MM.1S (cell line): ENCODE measurements at regions not wholly inside any gene's neighbourhood (a gene's known extent, or its start where the extent isn't known, plus 50 kb on each side); places are given as distances from the start of the nearest gene placed in this dataset.
"Not testable (repeated sequence)": the region's sequence is repeated elsewhere in the genome, so short reads cannot be mapped to it uniquely, and the experiment has no call there.

Experiments
- DNase-seq: peaks from one replicate; pipeline ENCODE4 v3.0.0-alpha.2; 2015
- H2AFZ ChIP-seq: fragments of 300-600 bp; sonication (generic); 2 replicates; pipeline ENCODE4 v1.6.0; 2016; ENCODE audit warnings: antibody characterized with exemption, low read length
- H3F3A ChIP-seq: fragments of 300-600 bp; sonication (generic); 2 replicates; pipeline ENCODE4 v1.6.1; 2016; ENCODE audit warnings: mild to moderate bottlenecking, antibody characterized with exemption, low read length, moderate library complexity, mixed read lengths; ENCODE audit not compliant: insufficient read depth
- H3K27ac ChIP-seq: fragments of 300-600 bp; sonication (generic); 2 replicates; pipeline ENCODE4 v1.5.1; 2016; ENCODE audit warnings: mild to moderate bottlenecking, low read length
- H3K27me3 ChIP-seq: fragments of 300-600 bp; sonication (generic); replicated peaks from 2 replicates; pipeline ENCODE4 v1.6.0; 2016; ENCODE audit warnings: low read length; ENCODE audit not compliant: insufficient read depth
- H3K36me3 ChIP-seq: fragments of 300-600 bp; sonication (generic); replicated peaks from 2 replicates; pipeline ENCODE4 v1.6.1; 2016; ENCODE audit warnings: mild to moderate bottlenecking, low read length, mixed read lengths; ENCODE audit not compliant: insufficient read depth
- H3K4me1 ChIP-seq: fragments of 300-600 bp; sonication (generic); 2 replicates; pipeline ENCODE4 v1.6.1; 2016; ENCODE audit warnings: low read length, mixed read lengths
- H3K4me2 ChIP-seq: fragments of 300-600 bp; sonication (generic); 2 replicates; pipeline ENCODE4 v1.6.0; 2016; ENCODE audit warnings: low read depth, low read length
- H3K4me3 ChIP-seq: fragments of 300-600 bp; sonication (generic); 2 replicates; pipeline ENCODE4 v1.5.1; 2016; ENCODE audit warnings: low read length, mixed read lengths
- H3K79me2 ChIP-seq: fragments of 300-600 bp; sonication (generic); 2 replicates; pipeline ENCODE4 v1.6.1; 2016; ENCODE audit warnings: mixed run types, low read length, mixed read lengths
- H3K9ac ChIP-seq: fragments of 300-600 bp; sonication (generic); 2 replicates; pipeline ENCODE4 v1.6.1; 2016; ENCODE audit warnings: low read length, mixed read lengths
- H3K9me2 ChIP-seq: fragments of 300-600 bp; sonication (generic); replicated peaks from 2 replicates; pipeline ENCODE4 v1.6.1; 2016; ENCODE audit warnings: mild to moderate bottlenecking, low read length, mixed read lengths; ENCODE audit not compliant: insufficient read depth
- H3K9me3 ChIP-seq: fragments of 300-600 bp; sonication (generic); replicated peaks from 2 replicates; pipeline ENCODE4 v1.6.1; 2016; ENCODE audit warnings: mild to moderate bottlenecking, low read length, mixed read lengths; ENCODE audit not compliant: insufficient read depth
- H4K20me1 ChIP-seq: fragments of 300-600 bp; sonication (generic); 2 replicates; pipeline ENCODE4 v1.6.1; 2016; ENCODE audit warnings: mild to moderate bottlenecking, low read length, moderate library complexity, mixed read lengths; ENCODE audit not compliant: insufficient read depth
- CTCF ChIP-seq: fragments of 300-600 bp; sonication (generic); IDR thresholded peaks from 2 replicates; pipeline ENCODE4 v1.5.1; 2016; ENCODE audit warnings: antibody characterized with exemption, low read length, mixed read lengths
- EZH2 ChIP-seq: fragments of 300-600 bp; sonication (generic); optimal IDR thresholded peaks from 2 replicates; pipeline ENCODE3; 2017; ENCODE audit warnings: low read depth, mild to moderate bottlenecking, antibody characterized with exemption, low read length, mixed read lengths
- EZH2phosphoT487 ChIP-seq: fragments of 300-600 bp; sonication (generic); IDR thresholded peaks from 2 replicates; pipeline ENCODE4 v1.6.1; 2018; ENCODE audit warnings: antibody characterized with exemption, low read length

- Histone ChIP-seq H3K4me2 (peak overlapping the region; percentile 16; the same call in 1 of the 2 replicates), H4K20me1 (no peaks in the 10 kb centered on the region)
Observed at GRCh38 chrX:1105671-1106419, 106.6 kb downstream of the CRLF2 start.

GRCh38 chrX:1105031-1105430 lies 107.4 kb downstream of the CRLF2 start:
- not testable (repeated sequence) for H3K79me2 ChIP-seq, H3F3A ChIP-seq, H3K9ac ChIP-seq, H3K4me1 ChIP-seq, DNase-seq, H3K4me2 ChIP-seq, H2AFZ ChIP-seq, H4K20me1 ChIP-seq, H3K9me3 ChIP-seq, H3K9me2 ChIP-seq, H3K4me3 ChIP-seq, H3K27me3 ChIP-seq, H3K36me3 ChIP-seq, H3K27ac ChIP-seq

More at GRCh38 chrX:1105671-1106419, 106.6 kb downstream of the CRLF2 start:
- no peaks in the 10 kb centered on the region for H3K79me2 ChIP-seq
- H3K9me3 ChIP-seq = no peaks in the 10 kb centered on the region
- no peaks in the 10 kb centered on the region for H3K4me1 ChIP-seq
- H2AFZ ChIP-seq = peak overlapping the region; percentile 53; the same call in 1 of the 2 replicates
- H3K27ac ChIP-seq = peak overlapping the region; percentile 15; the same call in 1 of the 2 replicates
- H3K9me2 ChIP-seq = no peaks in the 10 kb centered on the region
- H3K27me3 ChIP-seq = no peaks in the 10 kb centered on the region
- no peak overlapping the region for H3K4me3 ChIP-seq
- H3F3A ChIP-seq = no peaks in the 10 kb centered on the region
- TF ChIP-seq EZH2phosphoT487 (no peak), CTCF (no peak), EZH2 (no peak)
- peak; percentile 50 for DNase-seq
- no peak overlapping the region for H3K9ac ChIP-seq
- no peaks in the 10 kb centered on the region for H3K36me3 ChIP-seq

- peak; percentile 17 for DNase-seq
- Histone ChIP-seq H3K27ac (no peak overlapping the region), H3K9me2 (no peaks in the 10 kb centered on the region), H3K79me2 (no peaks in the 10 kb centered on the region), H3K27me3 (no peaks in the 10 kb centered on the region), H3F3A (no peaks in the 10 kb centered on the region), H2AFZ (no peak overlapping the region), H3K4me3 (no peak overlapping the region), H3K9me3 (no peaks in the 10 kb centered on the region), H4K20me1 (no peaks in the 10 kb centered on the region), H3K4me1 (no peaks in the 10 kb centered on the region), H3K9ac (no peak overlapping the region), H3K4me2 (no peak overlapping the region), H3K36me3 (no peaks in the 10 kb centered on the region)
- no peak for TF ChIP-seq CTCF
Observed at GRCh38 chrX:1103360-1103759, 109.1 kb downstream of the CRLF2 start.

GRCh38 chrX:1102786-1103185 lies 109.7 kb downstream of the CRLF2 start:
- no peak overlapping the region for H3K4me3 ChIP-seq
- H3K27ac ChIP-seq = no peak overlapping the region
- no peaks in the 10 kb centered on the region for H3K9me3 ChIP-seq
- H2AFZ ChIP-seq = no peak overlapping the region
- H3K27me3 ChIP-seq = no peaks in the 10 kb centered on the region
- no peaks in the 10 kb centered on the region for H3K36me3 ChIP-seq
- H3K4me1 ChIP-seq = no peaks in the 10 kb centered on the region
- H3K79me2 ChIP-seq = no peaks in the 10 kb centered on the region
- DNase-seq = no peak
- H3K4me2 ChIP-seq = no peak overlapping the region
- no peaks in the 10 kb centered on the region for H4K20me1 ChIP-seq
- no peaks in the 10 kb centered on the region for H3F3A ChIP-seq
- H3K9me2 ChIP-seq = no peaks in the 10 kb centered on the region
- TF ChIP-seq CTCF (no peak), EZH2phosphoT487 (no peak), EZH2 (no peak)
- no peak overlapping the region for H3K9ac ChIP-seq

GRCh38 chrX:1102221-1102620 lies 110.2 kb downstream of the CRLF2 start:
- not testable (repeated sequence) for H3K9me3 ChIP-seq, H3K27ac ChIP-seq, H3K27me3 ChIP-seq, H3K4me2 ChIP-seq, H3F3A ChIP-seq, DNase-seq, H3K9me2 ChIP-seq, H3K79me2 ChIP-seq, H3K4me3 ChIP-seq, H3K36me3 ChIP-seq, H3K9ac ChIP-seq, H3K4me1 ChIP-seq, H4K20me1 ChIP-seq, H2AFZ ChIP-seq
